RWPE2 (cell line): ENCODE measurements at regions not wholly inside any gene's neighbourhood (a gene's known extent, or its start where the extent isn't known, plus 50 kb on each side); places are given as distances from the start of the nearest gene placed in this dataset.
A peak's percentile ranks its signal among the peaks of the same experiment; 100 is the strongest.
"Not testable (repeated sequence)": the region's sequence is repeated elsewhere in the genome, so short reads cannot be mapped to it uniquely, and the experiment has no call there.

Source experiments
- ATAC-seq: fragments of 200-7000 bp; cut with Tn5 transposase; 3 replicates; pipeline ENCODE4 v1.9.1; 2021; ENCODE audit warnings: low read depth
- DNase-seq: peaks from one replicate; pipeline ENCODE4 v3.0.0-alpha.2; 2020; ENCODE audit warnings: low spot score
- H3K27ac ChIP-seq: fragments of 450-650 bp; 2 replicates; pipeline ENCODE4 v1.5.1; 2017; ENCODE audit warnings: mild to moderate bottlenecking; ENCODE audit not compliant: poor library complexity, severe bottlenecking
- H3K27me3 ChIP-seq: fragments of 250-450 bp; sonication (Bioruptor Pico); 2 replicates; pipeline ENCODE4 v1.5.1; 2021; ENCODE audit warnings: mild to moderate bottlenecking, moderate library complexity; ENCODE audit not compliant: insufficient read depth, poor library complexity, severe bottlenecking
- H3K36me3 ChIP-seq: fragments of 250-450 bp; sonication (Bioruptor Pico); 2 replicates; pipeline ENCODE4 v1.5.1; 2020; ENCODE audit warnings: low read depth, mild to moderate bottlenecking, moderate library complexity
- H3K4me1 ChIP-seq: fragments of 250-450 bp; sonication (Bioruptor Pico); 2 replicates; pipeline ENCODE4 v1.5.1; 2021; ENCODE audit warnings: mild to moderate bottlenecking, moderate library complexity; ENCODE audit not compliant: insufficient read depth, poor library complexity, severe bottlenecking
- H3K4me3 ChIP-seq: fragments of 250-450 bp; sonication (Bioruptor Pico); 2 replicates; pipeline ENCODE4 v1.5.1; 2021; ENCODE audit warnings: mild to moderate bottlenecking, moderate library complexity; ENCODE audit not compliant: severe bottlenecking
- H3K9me3 ChIP-seq: fragments of 250-450 bp; sonication (Bioruptor Pico); 2 replicates; pipeline ENCODE4 v1.5.1; 2021; ENCODE audit warnings: mild to moderate bottlenecking, moderate library complexity; ENCODE audit not compliant: severe bottlenecking
- CTCF ChIP-seq: fragments of 450-650 bp; IDR thresholded peaks from one replicate; pipeline ENCODE4 v1.5.1; 2017; ENCODE audit warnings: mild to moderate bottlenecking, moderate library complexity; ENCODE audit not compliant: poor library complexity, severe bottlenecking

- H3K27me3 ChIP-seq, result no peaks in the 10 kb centered on the region
- ATAC-seq, result peak; percentile 29; the same call in 1 of the 3 replicates
Observed at GRCh38 chr15:22265056-22265945, 185.0 kb downstream of the OR4M2 start.

DNA sequence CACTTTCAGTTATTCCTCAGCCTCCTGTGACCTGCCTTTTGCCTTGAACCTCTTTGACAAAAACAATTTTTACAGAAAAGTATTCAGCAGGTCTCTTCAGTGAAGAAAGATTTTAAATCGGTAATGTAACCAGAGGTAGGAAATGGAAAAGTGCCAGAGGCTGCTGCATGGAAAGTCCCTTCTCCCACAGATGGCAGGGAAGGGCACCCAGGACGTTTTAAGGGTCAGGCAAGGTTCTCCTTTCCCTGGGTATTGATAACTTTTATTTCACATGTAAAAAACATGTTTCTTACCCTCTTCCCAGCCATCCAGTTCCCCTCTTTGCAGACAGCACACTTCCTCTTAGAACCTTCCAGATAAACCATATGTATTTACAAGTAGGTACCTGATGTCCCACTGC lies 185.6 kb downstream of the OR4M2 start:
- no peak for TF ChIP-seq CTCF
- Histone ChIP-seq H3K27me3 (no peaks in the 10 kb centered on the region), H3K9me3 (no peaks in the 10 kb centered on the region), H3K4me1 (peaks cover 3% of the 10 kb centered on the region), H3K4me3 (no peak overlapping the region), H3K36me3 (no peaks in the 10 kb centered on the region), H3K27ac (no peak overlapping the region)
- no peak for DNase-seq
- no peak for ATAC-seq

More at GRCh38 chr15:22265056-22265945, 185.0 kb downstream of the OR4M2 start:
- no peak for DNase-seq
- Histone ChIP-seq H3K4me3 (no peak overlapping the region), H3K4me1 (peaks cover 3% of the 10 kb centered on the region), H3K36me3 (no peaks in the 10 kb centered on the region), H3K27ac (no peak overlapping the region), H3K9me3 (no peaks in the 10 kb centered on the region)
- TF ChIP-seq CTCF, result no peak

DNA sequence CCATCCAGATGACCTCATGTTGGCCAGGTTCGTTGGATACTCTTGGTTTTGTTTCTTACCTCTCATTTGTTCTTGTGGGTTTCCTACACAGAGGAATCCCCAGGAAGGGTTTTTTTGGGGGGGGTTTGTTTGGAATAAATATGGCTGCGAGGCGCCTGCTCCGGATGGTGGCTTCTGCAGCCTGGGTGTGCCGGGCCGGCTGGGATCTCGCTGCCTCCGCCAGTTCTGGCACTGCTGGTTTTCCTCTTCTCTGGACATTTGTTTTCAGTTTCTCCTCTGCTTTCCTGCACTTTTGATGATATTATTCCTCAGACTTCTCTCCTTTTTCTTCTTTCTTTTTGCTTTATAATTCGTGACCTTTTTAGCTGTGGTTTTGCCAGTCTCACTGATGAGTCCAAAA lies 187.4 kb downstream of the OR4M2 start:
- DNase-seq (no peak), ATAC-seq (no peak)
- TF ChIP-seq CTCF, result no peak
- Histone ChIP-seq H3K9me3 (no peaks in the 10 kb centered on the region), H3K4me3 (no peak overlapping the region), H3K27me3 (no peaks in the 10 kb centered on the region), H3K27ac (no peak overlapping the region), H3K4me1 (peaks cover 3% of the 10 kb centered on the region), H3K36me3 (no peaks in the 10 kb centered on the region)

DNA sequence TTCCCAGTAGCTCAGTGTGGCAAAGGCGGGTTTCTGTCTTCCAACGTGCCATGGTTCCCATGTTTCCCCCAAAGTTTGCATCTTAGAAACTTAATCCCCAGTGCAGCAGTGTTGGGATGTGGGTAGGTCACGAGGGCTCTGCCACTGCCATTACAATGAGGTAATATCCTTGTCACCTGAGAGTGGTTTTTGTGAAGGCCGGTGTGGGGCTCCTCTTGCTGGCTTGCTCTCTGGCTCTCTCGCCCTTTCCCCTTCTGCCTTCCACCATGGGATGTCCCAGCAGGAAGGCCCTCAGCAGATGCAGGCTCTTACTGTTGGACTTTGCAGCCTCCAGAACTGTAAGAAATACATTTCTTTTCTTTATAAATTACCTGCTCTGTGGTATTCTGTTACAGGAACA lies 187.9 kb downstream of the OR4M2 start:
- ATAC-seq, H3K9me3 ChIP-seq, H3K27me3 ChIP-seq, DNase-seq, H3K27ac ChIP-seq, H3K36me3 ChIP-seq, H3K4me3 ChIP-seq, H3K4me1 ChIP-seq: not testable (repeated sequence)

DNA sequence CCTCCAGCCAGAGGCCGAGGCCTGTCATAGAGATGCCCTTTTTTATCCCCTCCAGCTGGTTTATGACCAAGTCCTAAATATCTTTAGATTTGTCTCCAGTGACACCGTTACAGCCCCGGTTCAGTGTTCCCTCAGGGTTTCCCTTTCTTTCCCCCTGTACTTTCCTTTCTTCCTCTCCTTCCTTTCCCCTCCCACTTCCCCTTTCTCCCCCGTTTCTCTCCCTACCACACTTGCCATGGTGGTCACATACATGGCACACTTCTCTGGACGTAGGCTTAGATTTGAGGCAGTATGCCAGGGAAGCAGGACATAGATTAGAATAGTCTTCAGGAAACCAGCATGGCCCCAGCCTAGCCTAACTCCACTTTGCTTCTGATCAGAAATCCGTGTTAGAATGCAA lies 188.3 kb downstream of the OR4M2 start:
- H3K4me3 ChIP-seq, H3K9me3 ChIP-seq, H3K27me3 ChIP-seq, DNase-seq, H3K36me3 ChIP-seq, H3K27ac ChIP-seq, ATAC-seq, H3K4me1 ChIP-seq: not testable (repeated sequence)

DNA sequence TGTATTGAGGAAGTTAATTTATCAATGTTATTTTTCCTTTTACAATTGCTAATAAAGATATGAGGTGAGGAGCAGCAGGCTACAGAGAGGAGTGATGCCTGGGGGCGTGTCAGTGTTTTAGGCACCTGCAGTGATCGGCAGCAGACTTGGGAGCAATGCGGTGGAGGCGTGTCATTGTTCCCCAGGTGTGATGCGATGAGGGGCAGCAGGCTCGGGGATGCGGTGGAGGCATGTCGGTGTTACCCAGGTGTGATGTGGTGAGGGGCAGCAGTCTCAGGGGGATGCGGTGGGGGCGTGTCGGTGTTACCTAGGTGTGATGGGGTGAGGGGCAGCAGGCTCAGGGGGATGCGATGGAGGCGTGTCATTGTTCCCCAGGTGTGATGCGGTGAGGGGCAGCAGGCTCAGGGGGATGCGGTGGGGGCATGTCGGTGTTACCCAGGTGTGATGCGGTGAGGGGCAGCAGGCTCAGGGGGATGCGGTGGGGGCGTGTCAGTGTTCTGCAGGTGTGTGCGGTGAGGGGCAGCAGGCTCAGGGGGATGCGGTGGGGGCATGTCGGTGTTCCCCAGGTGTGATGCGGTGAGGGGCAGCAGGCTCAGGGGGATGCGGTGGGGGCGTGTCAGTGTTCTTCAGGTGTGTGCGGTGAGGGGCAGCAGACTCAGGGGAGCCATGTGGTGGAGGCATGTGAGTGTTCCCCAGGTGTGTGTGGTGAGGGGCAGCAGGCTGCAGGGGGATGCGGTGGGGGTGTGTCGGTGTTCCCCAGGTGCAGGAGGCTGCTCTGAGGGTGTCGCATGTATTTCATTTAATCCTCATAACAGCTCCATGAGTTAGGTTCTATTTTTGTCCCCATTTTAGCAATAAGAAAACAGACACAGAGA lies 186.2 kb upstream of the GOLGA6L22 start:
- not testable (repeated sequence) for DNase-seq, H3K9me3 ChIP-seq, H3K36me3 ChIP-seq, H3K4me3 ChIP-seq, H3K27me3 ChIP-seq, H3K4me1 ChIP-seq, ATAC-seq, H3K27ac ChIP-seq

DNA sequence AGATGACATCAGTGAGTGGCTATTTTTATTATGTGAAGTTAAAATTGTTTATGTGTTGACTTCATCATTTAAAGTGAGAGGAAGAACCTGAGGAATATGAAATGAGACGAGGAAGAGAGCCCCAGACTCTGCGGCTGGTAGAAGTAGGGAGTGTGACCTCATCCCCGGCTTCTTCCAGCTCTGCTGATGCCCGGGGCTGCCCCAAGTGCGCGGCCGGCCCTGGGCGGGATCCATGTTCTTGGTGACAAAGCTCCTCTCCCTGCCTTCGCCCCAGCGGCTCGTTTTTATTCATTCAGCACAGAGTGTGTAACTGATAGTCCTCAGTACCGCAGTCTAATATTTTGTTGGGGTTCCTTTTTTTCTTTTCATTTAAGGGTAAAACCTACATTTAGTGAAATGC lies 185.5 kb upstream of the GOLGA6L22 start:
- H3K36me3 ChIP-seq, ATAC-seq, DNase-seq, H3K4me1 ChIP-seq, H3K27ac ChIP-seq, H3K4me3 ChIP-seq, H3K27me3 ChIP-seq, H3K9me3 ChIP-seq: not testable (repeated sequence)

GRCh38 chr15:22274376-22274775 lies 184.3 kb upstream of the GOLGA6L22 start:
- not testable (repeated sequence) for ATAC-seq, H3K9me3 ChIP-seq, H3K27ac ChIP-seq, H3K4me3 ChIP-seq, DNase-seq, H3K36me3 ChIP-seq, H3K4me1 ChIP-seq, H3K27me3 ChIP-seq
